Left hindlimb (tissue), 1 donor: ENCODE measurements at regions not wholly inside any gene's neighbourhood (a gene's known extent, or its start where the extent isn't known, plus 50 kb on each side); places are given as distances from the start of the nearest gene placed in this dataset.

Source experiments
- DNase-seq: peaks from one replicate; pipeline ENCODE4 v3.0.0-alpha.2; 2018

- no peak for DNase-seq
Measured at GRCh38 chr2:138177693-138178092, 213.4 kb downstream of the HNMT start.

GRCh38 chr2:138180692-138181386 lies 216.6 kb downstream of the HNMT start:
- no peak for DNase-seq

DNA sequence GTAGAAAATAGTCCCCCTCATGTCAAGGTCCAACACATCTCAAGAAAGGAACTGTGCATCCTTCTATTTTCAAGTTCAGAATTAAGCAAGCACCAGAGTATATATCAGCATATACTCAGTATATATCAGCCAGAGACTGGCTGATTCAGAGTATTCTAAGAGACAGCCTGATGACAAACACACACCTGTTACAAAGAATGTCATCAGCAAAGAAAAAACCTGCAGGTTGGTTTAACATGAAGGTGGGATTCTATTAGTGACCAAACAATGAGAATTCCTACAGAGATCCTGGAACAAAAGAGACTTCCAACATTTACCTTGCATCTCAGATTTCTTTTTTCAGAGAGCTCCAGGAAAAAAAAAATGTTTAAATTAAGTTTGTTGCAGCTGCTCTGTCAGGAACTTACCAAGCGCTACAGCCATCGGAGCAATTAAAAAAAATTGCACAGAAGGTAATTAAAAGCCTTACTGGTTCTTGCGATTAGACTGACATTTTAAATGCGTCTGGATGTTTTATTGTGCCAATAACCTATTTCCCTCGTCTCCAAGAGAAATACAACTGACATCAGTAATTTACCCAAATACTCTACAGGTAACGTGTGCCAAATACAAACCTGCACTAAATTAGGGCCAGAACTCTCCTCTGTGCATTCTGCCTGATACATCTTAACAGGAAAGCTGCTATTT lies 218.1 kb downstream of the HNMT start:
- no peak for DNase-seq

GRCh38 chr2:138182937-138183312 lies 218.7 kb downstream of the HNMT start:
- DNase-seq = no peak

DNA sequence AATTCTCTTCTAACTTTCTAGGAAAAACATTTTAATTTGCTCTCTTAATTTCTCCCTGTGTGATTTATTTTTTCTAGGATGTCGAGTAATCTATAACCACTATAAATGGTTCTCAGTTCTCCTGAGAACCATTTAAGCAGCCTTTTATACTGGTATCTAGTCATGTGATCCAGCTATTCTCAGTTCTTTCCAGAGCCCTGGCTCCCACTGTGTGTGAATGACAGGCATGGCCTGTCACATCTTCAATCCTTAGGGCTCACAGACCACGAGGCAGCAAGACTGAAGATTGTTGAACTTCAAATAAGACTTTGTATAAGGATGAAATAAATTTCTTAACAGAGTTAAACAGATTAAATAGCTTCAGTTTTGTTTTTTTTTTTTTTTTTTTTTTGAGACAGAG lies 219.4 kb downstream of the HNMT start:
- DNase-seq = no peak

- no peak for DNase-seq
Measured at GRCh38 chr2:138184428-138184827, 220.2 kb downstream of the HNMT start.

GRCh38 chr2:138185827-138186226 lies 221.6 kb downstream of the HNMT start:
- no peak for DNase-seq

- no peak for DNase-seq
Measured at GRCh38 chr2:138187221-138187620, 222.9 kb downstream of the HNMT start.

DNA sequence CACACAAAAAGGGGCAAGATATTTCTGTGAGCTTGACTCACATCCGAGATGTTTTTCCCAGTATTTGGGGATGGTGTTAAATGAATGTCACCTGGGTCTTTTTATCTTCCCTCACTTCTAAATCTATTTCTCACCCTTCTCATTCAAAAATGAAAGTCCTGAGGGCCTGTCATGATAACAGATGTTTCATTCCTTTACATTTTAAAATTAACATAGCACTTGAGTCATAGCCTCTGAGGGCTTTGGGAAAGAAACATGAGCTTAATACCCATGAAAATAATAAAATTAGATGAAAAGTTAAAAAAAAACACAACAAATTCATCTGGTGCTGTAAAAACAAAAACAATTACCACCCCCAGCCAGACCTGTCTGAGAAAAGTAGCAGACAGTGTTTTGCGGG lies 226.7 kb downstream of the HNMT start:
- no peak for DNase-seq

DNA sequence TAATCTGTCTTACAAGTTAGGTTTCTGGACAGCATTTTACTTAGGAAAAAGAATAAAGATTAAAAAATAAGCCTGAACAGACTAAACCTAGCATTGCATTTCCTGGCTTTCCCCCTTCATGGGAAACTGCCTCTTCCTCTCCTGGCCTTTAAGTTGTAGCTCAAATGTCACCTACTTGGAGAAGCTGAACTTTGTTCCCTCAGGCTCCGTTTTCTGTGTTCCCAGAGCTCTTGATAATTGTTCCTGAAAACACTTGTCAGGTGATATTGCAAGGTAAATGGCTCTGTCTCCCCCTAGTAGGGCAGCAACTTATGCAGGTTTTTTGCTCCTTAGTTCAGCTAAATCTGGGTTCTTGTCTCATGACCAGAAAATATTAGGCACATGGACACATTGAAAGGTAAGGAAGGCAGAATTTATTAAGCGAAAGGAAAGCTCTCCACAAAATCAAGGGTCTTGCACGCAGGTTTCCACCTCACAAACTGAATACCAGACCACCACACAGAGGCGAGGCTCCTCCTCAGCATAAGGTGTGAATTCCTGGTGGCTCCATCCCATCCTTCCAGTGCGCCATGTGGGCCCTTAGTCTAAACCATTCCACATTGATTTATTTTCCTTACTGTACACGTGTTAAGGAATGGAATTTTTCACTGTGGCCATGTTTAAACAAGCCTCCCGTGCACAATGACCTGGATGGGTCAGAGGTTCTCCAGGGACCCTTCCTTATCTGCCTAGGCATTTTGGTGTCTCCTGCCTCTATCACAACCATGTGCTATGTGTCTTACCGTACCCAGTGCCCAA lies 229.3 kb downstream of the HNMT start:
- DNase-seq = no peak

GRCh38 chr2:138201286-138201685 lies 237.0 kb downstream of the HNMT start:
- no peak for DNase-seq

GRCh38 chr2:138202762-138203161 lies 238.5 kb downstream of the HNMT start:
- no peak for DNase-seq

- no peak for DNase-seq
Measured at GRCh38 chr2:138205281-138205680, 241.0 kb downstream of the HNMT start.

DNA sequence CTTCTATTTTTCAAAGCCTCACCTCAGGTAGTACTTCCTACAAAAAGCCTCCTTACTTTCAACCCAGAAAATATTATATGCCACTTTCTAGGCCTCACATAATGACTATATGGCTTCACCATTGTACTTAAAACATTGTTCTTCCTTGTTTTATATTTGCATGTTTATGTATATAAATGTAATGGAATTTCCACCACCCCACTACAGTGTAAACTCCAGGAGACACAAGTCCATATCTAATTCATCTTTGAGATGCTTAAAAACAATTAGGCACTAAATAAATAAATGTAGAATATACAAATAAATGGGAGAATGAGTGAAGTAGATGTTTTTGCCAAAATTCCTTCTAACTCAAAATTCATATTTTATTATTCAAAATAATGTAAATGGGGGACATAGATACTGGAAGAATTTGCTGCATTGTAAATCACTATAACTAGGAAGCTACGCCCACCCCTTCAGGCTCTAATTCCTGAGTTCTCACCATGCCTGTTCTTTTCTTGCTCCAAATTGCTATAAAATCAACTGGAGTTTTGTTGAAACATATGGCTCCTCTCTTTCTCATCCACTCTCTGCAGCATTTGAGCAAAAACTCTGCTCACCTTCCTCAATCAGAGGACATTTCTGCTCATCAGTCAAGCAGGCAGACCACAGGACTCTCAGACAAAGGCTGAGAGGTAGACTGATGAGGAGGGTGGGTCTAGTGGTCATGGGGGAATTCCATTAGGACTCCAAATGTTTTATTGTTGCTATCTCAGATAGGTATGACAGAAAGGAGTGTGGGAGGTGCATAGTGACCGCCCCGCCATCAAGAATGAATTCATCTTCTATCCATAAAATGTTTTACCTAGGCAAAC lies 243.0 kb downstream of the HNMT start:
- no peak for DNase-seq

DNA sequence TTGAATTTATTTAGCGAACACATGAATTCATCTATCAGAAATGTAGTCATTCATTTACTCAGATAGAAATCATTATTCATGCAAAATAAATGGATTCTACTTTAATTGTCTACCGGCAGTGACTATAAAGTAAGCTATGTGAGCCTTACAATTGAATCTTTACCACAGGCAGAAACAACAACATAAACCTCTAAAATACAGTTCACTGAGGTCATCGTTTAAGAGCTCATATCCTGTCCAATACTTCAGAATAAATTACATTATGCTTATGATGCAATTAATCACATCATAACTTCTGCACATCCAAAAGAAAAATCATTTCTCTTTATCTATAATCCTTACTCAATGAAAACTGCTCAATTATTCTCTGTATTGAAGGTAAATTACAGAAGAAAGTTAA lies 244.7 kb downstream of the HNMT start:
- no peak for DNase-seq

GRCh38 chr2:138210487-138210886 lies 246.2 kb downstream of the HNMT start:
- no peak for DNase-seq

GRCh38 chr2:138212434-138212833 lies 248.2 kb downstream of the HNMT start:
- DNase-seq = no peak

- no peak for DNase-seq
Measured at GRCh38 chr2:138213084-138213483, 248.8 kb downstream of the HNMT start.

DNA sequence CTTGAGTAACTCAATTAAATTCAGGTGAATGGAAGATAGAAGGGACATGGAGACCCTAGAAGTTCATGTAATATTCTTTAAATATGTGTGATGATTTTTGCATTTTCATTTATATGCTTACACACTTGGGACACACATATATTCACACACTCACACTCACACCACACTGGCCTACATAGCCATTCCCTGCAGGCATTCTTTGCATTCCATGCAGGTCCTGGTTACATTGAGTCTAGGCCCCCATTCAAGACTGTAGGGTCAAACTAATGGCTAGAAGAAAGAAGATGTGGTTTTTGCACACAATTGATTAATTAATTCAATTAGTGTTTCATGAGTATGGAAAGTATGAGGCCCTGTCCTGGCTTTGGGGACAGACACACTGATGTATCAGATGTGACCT lies 249.4 kb downstream of the HNMT start:
- DNase-seq = no peak

- DNase-seq = no peak
Measured at GRCh38 chr2:138215958-138216357, 251.7 kb downstream of the HNMT start.

GRCh38 chr2:138217975-138218374 lies 253.7 kb downstream of the HNMT start:
- no peak for DNase-seq

GRCh38 chr2:138218397-138218796 lies 254.1 kb downstream of the HNMT start:
- no peak for DNase-seq

DNA sequence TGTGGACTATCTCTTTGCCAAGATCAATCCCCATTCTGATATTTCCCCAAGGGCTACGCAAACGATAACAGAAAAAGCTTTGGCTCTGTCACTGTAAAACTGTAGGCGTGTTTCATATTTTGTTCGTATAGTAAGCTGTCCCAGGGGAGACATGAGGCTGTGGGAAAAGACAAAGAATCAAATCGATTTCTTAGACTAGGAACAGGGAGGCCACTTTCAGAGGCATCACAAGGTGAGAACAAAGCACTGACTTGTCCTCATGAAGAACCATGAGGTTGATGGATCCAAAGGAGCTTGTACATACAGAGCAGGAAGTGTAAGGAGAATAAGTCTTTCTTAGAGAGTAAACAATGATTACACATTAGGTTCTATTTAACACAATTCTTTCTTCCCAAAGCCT lies 255.7 kb downstream of the HNMT start:
- DNase-seq = no peak
